HG03097 (cell line): ENCODE measurements at regions not wholly inside any gene's neighbourhood (a gene's known extent, or its start where the extent isn't known, plus 50 kb on each side); places are given as distances from the start of the nearest gene placed in this dataset.

ENCODE experiments used
- ATAC-seq: cut with Tn5 transposase; IDR thresholded peaks from one replicate; pipeline ENCODE4 v1.9.1; 2021; ENCODE audit not compliant: unreplicated experiment, low FRiP score

GRCh38 chr1:208535511-208535910 lies 291.3 kb upstream of the PLXNA2 start:
- no peak for ATAC-seq

DNA sequence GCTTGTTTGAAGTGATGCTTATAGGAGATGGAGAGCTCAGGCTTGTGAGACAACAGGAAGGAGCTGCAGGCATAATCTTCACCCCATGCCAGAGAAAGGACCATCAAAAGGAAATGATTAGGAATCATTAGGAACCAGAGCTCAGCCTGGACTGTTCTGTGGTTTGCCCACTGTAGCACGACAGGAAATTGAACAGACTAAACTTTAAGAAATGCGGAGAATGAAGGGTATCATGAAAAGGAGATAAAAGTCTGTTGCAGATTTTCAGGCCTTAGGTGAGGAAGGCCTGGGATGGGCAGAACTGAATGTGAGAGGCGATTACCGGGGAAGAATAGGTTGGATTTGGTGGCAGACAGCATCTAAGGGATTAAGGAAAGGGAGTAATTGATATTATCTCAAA lies 292.0 kb upstream of the PLXNA2 start:
- no peak for ATAC-seq

- no peak for ATAC-seq
Observed at GRCh38 chr1:208537198-208537597, 293.0 kb upstream of the PLXNA2 start.

DNA sequence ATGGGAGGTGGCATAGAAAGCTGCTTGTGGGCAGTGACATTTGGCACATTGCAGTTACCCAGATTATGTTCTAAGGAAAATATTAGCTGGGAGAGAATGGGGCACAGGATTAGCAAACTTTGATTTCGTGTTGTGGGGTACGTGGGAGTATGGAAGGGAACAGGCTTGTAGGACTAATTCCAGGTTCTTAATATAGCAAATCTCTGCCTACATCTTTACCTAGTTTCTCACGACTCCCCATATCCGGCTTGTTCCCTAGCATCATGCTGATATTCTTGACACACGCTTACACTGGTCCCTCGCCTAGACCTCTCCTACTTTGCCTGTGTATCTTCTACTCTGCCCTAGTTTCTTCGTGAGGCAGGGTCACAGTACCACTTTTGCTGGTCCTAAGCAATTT lies 293.9 kb upstream of the PLXNA2 start:
- ATAC-seq = no peak

GRCh38 chr1:208538587-208538986 lies 294.4 kb upstream of the PLXNA2 start:
- ATAC-seq = no peak

DNA sequence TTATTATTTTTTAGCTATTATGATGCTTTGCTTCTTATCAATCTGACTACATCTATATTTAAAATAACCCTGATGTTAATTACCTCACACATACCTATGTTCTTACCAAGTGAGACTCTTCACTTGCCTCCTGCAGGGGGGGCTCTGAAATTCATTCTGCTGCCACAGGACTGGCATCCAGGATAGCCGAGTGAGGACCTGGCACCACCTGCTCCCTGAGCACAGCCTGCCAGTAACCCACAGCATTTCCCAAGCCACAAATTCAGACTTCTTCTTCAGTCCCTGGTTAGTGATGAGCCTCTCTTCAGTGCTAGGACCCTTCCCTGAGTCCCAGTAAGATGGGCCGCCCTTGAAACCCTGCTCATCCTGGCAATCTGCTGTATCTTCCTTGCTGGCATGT lies 296.5 kb upstream of the PLXNA2 start:
- ATAC-seq = no peak

- no peak for ATAC-seq
Observed at GRCh38 chr1:208541225-208541855, 297.2 kb upstream of the PLXNA2 start.

DNA sequence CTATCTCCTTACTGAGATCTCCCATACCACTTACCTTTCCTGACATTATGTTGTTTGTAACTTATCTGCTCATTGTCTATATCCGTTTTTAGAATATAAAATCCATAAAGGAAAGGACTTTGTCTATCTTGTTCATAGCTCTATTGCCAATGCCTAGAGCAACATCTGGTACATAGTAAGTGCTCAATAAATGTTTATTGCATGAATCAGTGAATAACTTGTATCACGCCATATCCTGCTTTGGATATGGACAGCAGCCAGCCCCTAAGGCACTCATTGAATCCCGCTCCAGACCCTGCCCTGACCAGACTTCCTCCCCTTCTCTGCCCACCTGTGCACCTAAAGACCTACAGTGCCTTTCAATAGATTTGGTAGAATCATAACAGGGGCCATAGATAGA lies 298.1 kb upstream of the PLXNA2 start:
- no peak for ATAC-seq

- no peak for ATAC-seq
Observed at GRCh38 chr1:208544053-208544452, 299.9 kb upstream of the PLXNA2 start.

- ATAC-seq = no peak
Observed at GRCh38 chr1:208544794-208545193, 300.6 kb upstream of the PLXNA2 start.

DNA sequence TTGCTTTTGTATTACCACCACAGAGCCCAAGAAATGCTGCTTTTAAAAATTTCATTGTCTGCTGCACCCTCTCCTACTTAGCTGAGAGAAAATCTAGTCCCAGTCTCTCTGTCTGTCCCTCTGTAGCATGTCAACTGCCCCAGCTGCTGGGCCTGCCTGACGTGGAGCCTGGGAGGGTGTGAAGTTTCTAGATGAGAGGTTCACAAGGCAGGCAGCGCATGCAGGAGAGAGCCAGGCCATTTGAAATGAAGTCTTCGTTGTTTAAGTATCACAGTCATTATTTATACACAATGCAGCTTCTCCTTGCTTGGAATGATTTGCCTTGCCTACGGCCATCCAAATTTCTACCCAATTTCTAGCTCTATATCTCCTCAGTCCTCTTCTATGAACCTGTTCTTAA lies 306.8 kb upstream of the PLXNA2 start:
- ATAC-seq = no peak

- ATAC-seq = no peak
Observed at GRCh38 chr1:208551633-208552320, 307.6 kb upstream of the PLXNA2 start.

- no peak for ATAC-seq
Observed at GRCh38 chr1:208552928-208553327, 308.7 kb upstream of the PLXNA2 start.

GRCh38 chr1:208556461-208556860 lies 312.3 kb upstream of the PLXNA2 start:
- ATAC-seq = no peak

- ATAC-seq = no peak
Observed at GRCh38 chr1:208557046-208557722, 313.0 kb upstream of the PLXNA2 start.

DNA sequence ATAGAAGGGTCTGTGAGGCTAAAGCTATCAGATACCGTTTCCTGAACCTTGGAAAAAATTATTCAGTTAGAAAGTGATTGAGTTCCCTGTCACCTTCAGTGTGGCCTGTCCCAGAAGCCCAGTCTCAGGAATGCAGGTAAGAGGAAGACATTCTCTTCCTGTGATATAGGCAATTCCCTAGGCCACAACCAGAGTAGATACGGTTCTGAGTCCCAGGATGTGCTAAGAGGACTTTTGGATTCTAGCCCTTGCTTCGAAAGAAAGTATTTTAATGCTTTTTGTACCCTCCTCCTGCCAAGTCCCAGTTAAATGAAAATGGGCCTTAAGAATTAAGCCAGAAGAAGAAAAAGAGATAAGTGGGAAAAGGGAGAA lies 313.5 kb upstream of the PLXNA2 start:
- no peak for ATAC-seq

GRCh38 chr1:208559597-208560329 lies 315.6 kb upstream of the PLXNA2 start:
- no peak for ATAC-seq

DNA sequence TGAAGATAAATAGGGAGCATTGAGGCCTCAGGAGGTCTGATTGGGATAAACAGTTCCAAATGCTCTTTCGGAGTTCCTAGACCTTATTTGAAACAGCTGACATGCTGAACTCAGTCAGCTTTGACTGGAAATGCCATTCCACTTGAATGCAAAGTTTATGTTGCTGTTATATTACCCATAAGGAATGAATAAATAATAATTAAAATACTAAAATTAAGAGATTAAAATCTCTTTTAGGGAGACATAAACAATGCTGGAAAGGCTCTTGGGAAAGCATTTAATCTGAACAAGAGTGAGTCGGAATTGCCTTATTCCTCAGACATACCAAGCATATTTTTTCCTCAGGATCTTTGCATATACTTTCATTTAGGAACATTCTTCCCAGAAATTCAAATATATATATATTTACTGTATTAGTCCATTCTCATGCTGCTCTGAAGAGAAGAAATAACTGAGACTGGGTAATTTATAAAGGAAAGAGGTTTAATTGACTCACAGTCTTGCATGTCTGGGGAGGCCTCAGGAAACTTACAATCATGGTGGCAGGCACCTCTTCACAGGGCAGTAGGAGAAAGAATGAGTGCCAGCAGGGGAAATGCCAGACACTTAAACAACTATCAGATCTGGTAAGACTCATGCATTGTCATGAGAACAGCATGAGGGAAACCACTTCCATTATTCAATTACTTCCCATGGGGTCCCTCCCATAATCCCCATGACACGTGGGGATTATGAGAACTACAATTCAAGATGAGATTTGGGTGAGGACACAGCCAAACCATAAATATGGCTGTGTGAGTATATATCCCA lies 318.2 kb upstream of the PLXNA2 start:
- ATAC-seq = no peak

DNA sequence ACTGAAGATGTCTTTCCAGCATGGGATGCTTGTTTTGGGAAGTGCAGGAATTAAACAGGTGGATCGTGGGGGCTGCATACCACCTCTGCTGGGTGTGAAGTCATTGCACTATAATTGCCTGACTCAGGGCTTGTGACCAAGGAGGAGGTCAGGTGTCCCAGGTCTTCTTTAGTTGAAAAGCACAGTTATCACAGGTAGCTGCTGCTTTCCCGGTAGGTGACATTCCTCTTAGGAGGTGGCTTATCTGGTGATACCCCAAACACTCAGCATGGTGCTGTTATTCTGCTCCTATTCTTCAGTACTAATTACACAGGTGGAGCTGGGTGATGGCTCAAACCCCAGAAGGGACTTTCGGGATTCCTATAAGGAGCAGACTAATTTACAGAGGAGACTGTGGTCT lies 320.3 kb upstream of the PLXNA2 start:
- no peak for ATAC-seq

DNA sequence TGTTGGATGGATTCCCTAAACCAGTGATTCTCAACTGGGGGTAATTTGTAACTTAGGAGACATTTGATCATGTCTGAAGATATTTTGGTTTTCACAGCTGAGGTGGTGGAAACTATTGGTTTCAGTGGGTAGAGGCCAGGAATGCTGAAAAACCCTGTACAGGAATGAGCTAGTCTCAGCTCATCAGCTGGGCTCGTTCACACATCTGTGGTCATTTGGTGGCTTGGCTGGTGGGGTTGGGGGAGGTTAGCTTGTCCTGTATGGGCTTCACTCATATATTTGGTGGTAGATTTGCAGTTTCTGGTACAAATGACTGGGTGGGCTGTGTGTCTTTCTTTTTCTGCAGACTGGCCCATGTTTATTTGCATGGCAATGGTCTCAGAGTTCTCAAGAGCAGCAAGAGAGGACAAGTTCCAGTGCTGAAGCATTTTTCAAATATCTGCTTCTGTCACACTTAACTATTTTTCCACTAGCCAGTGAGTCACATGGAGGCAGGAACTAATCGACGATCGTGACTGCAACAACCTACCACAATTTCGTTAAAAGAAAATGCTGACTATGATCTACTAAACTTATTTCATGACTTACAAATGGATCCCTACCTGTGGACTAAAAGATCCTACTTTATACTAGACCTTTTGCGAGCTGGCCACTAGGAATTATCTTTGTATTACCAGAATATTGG lies 321.7 kb upstream of the PLXNA2 start:
- ATAC-seq = no peak
